K562 (cell line): ENCODE measurements at regions not wholly inside any gene's neighbourhood (a gene's known extent, or its start where the extent isn't known, plus 50 kb on each side); places are given as distances from the start of the nearest gene placed in this dataset.
A peak's percentile ranks its signal among the peaks of the same experiment; 100 is the strongest.
"Not testable (repeated sequence)": the region's sequence is repeated elsewhere in the genome, so short reads cannot be mapped to it uniquely, and the experiment has no call there.

ENCODE experiments used
- ATAC-seq: fragments of 200-7000 bp; cut with Tn5 transposase; 3 replicates; pipeline ENCODE4 v1.9.1; 2020; ENCODE audit warnings: moderate library complexity
- BruUV-seq: library from RNA; stranded (reverse); fragments of 400-500 nt; replicated peaks from 2 replicates; lab custom pipeline; 2021; lab: Mats Ljungman, UMichigan
- CTCF ChIA-PET: fragments of 300-600 bp; formaldehyde crosslinking; extraction: SDS; loops from one replicate; lab custom pipeline; 2021; ENCODE audit warnings: low intra/inter-chr PET ratio; lab: Yijun Ruan, JAX
- POLR2A ChIA-PET: fragments of 300-600, 350-650 bp; sonication (Branson Sonifier 250); formaldehyde crosslinking; extraction: SDS; loops from one replicate; lab custom pipeline; 2021; ENCODE audit warnings: antibody characterized with exemption, inconsistent platforms; lab: Yijun Ruan, JAX
- DNase-seq, 4 experiments: peaks; one replicate each; pipeline versions ENCODE4 v3.0.0 to v3.0.0-alpha.2; 2011 to 2018; ENCODE audit warnings: low spot score in 3 of 4, mixed read lengths in 3 of 4; ENCODE audit errors: extremely low read depth in 1 of 4
- FAIRE-seq: peaks from 2 replicates; lab custom pipeline; 2011; peaks lifted over from hg19 to GRCh38; lab: Jason Lieb, UNC
- H2AFZ ChIP-seq: 2 replicates; pipeline ENCODE4 v1.6.0; 2011; ENCODE audit warnings: low read depth, low read length, control low read depth, inconsistent platforms
- H3K27ac ChIP-seq: fragments of 200-600 bp; 3 replicates; pipeline ENCODE4 v1.8.0; 2011; ENCODE audit warnings: low read depth, mild to moderate bottlenecking, control low read depth, inconsistent platforms, low read length, moderate library complexity, mixed read lengths; ENCODE audit errors: extremely low read depth
- H3K27me3 ChIP-seq, 2 experiments: fragments of 300-600 bp in 1 of 2; 2 replicates in 1 of 2; 3 replicates in 1 of 2; pipeline versions ENCODE4 v1.6.0 to v1.8.0; 2011; ENCODE audit warnings: inconsistent platforms in 2 of 2, low read length in 2 of 2, mild to moderate bottlenecking in 1 of 2, mixed read lengths in 1 of 2, moderate library complexity in 1 of 2; ENCODE audit not compliant: control insufficient read depth in 2 of 2, insufficient read depth in 2 of 2
- H3K36me3 ChIP-seq: fragments of 300-600 bp; 3 replicates; pipeline ENCODE4 v1.8.0; 2011; ENCODE audit warnings: mild to moderate bottlenecking, low read length, inconsistent platforms; ENCODE audit not compliant: control insufficient read depth, insufficient read depth
- H3K4me1 ChIP-seq, 2 experiments: fragments of 200-600 bp in 1 of 2; replicated peaks in 1 of 2; 2 replicates in 1 of 2; 3 replicates in 1 of 2; pipeline versions ENCODE4 v1.5.1 to v1.8.0; 2011; ENCODE audit warnings: inconsistent platforms in 2 of 2, low read length in 2 of 2, mild to moderate bottlenecking in 1 of 2, mixed read lengths in 1 of 2, moderate library complexity in 1 of 2; ENCODE audit not compliant: control insufficient read depth in 2 of 2, insufficient read depth in 2 of 2
- H3K4me2 ChIP-seq: 2 replicates; pipeline ENCODE4 v1.6.1; 2011; ENCODE audit warnings: low read length, control low read depth, inconsistent platforms, mixed read lengths; ENCODE audit not compliant: insufficient read depth
- H3K4me3 ChIP-seq: fragments of 200-600 bp; sonication (generic), shearing (Covaris generic); 2 replicates; pipeline ENCODE4 v1.5.1; 2016; ENCODE audit warnings: control low read depth, inconsistent platforms
- H3K79me2 ChIP-seq: fragments of 200-600 bp; 3 replicates; pipeline ENCODE4 v1.8.0; 2011; ENCODE audit warnings: low read length, inconsistent platforms; ENCODE audit not compliant: control insufficient read depth, insufficient read depth
- H3K9ac ChIP-seq, 2 experiments: 2 replicates each; pipeline versions ENCODE4 v1.6.0 to v1.6.1; 2011; ENCODE audit warnings: low read depth in 2 of 2, low read length in 2 of 2, control low read depth in 1 of 2, inconsistent platforms in 1 of 2, mild to moderate bottlenecking in 1 of 2, mixed read lengths in 1 of 2; ENCODE audit not compliant: insufficient read depth in 1 of 2
- H3K9me1 ChIP-seq: one replicate; pipeline ENCODE4 v1.6.0; 2011; ENCODE audit warnings: inconsistent platforms, mild to moderate bottlenecking, low read length, moderate library complexity; ENCODE audit not compliant: control insufficient read depth, insufficient read depth
- H3K9me3 ChIP-seq: replicated peaks from 2 replicates; pipeline ENCODE4 v1.5.1; 2011; ENCODE audit warnings: low read depth, low read length, inconsistent platforms; ENCODE audit not compliant: control insufficient read depth, insufficient read depth
- H4K20me1 ChIP-seq: replicated peaks from 2 replicates; pipeline ENCODE4 v1.6.1; 2011; ENCODE audit warnings: low read length, inconsistent platforms, mixed read lengths; ENCODE audit not compliant: control insufficient read depth, insufficient read depth
- CC2D1A ChIP-seq: fragments of 450-650 bp; IDR thresholded peaks from 2 replicates; pipeline ENCODE4 v1.6.1; 2017; ENCODE audit warnings: mild to moderate bottlenecking
- EHMT2 ChIP-seq: fragments of 450-650 bp; IDR thresholded peaks from 2 replicates; pipeline ENCODE4 v1.6.1; 2018; ENCODE audit warnings: antibody characterized with exemption
- HDAC3 ChIP-seq: fragments of 450-650 bp; IDR thresholded peaks from 2 replicates; pipeline ENCODE4 v1.6.1; 2018; ENCODE audit warnings: borderline replicate concordance, mild to moderate bottlenecking, moderate library complexity; ENCODE audit not compliant: partially characterized antibody
- KDM1A ChIP-seq, 2 experiments: fragments of 450-650 bp; IDR thresholded peaks; 2 replicates each; pipeline ENCODE4 v1.6.1; 2016; ENCODE audit warnings: mild to moderate bottlenecking in 2 of 2
- KLF6 ChIP-seq: fragments of 250-450 bp; sonication (Bioruptor Pico); IDR thresholded peaks from 2 replicates; pipeline ENCODE4 v1.4.0; 2020; ENCODE audit warnings: mild to moderate bottlenecking, moderate library complexity, borderline replicate concordance
- MTA3 ChIP-seq: fragments of 450-650 bp; formaldehyde crosslinking; IDR thresholded peaks from 2 replicates; pipeline ENCODE4 v1.6.1; 2017; ENCODE audit warnings: mild to moderate bottlenecking, borderline replicate concordance
- TAL1 ChIP-seq: fragments of 450-650 bp; IDR thresholded peaks from 2 replicates; pipeline ENCODE4 v1.6.1; 2016; ENCODE audit warnings: mild to moderate bottlenecking
- ZNF668 ChIP-seq: fragments of 250-450 bp; sonication (Bioruptor Pico); IDR thresholded peaks from 2 replicates; pipeline ENCODE4 v1.8.0; 2022; ENCODE audit warnings: mild to moderate bottlenecking, inconsistent platforms
- WGBS: fragments of 100-300 bp; shearing (Covaris generic); methylation state at CpG from one replicate; pipeline ENCODE4 v1.1.6; 2016; ENCODE audit warnings: low coverage, mixed read lengths; ENCODE audit not compliant: insufficient coverage; ENCODE audit errors: missing lambda C conversion rate; 5-methylcytosine and 5-hydroxymethylcytosine counted together
- in situ Hi-C: fragments of 300-500 bp; cut with MboI; formaldehyde crosslinking; loops from 4 replicates; pipeline ENCODE4 v1.15.0; 2018; ENCODE audit warnings: inconsistent platforms, mixed read lengths
- intact Hi-C: fragments of 100-400 bp; cut with micrococcal nuclease; formaldehyde crosslinking; loops from 2 replicates; pipeline ENCODE4 v1.14.2; 2022
- TF ChIP-seq, protein P1 (sequence below), 2 experiments: fragments of 200-800 bp in 1 of 2; sonication (Bioruptor generic) in 1 of 2; sonication (generic) in 1 of 2; formaldehyde crosslinking in 1 of 2; IDR thresholded peaks in 1 of 2; conservative IDR thresholded peaks in 1 of 2; 2 replicates each; pipeline versions ENCODE4 v1.5.0 to v1.6.1; 2016 to 2020; ENCODE audit warnings: missing compliant biosample characterization in 1 of 2, missing genetic modification characterization in 1 of 2, missing genetic modification reagents in 1 of 2
- TF ChIP-seq, protein P2 (sequence below): fragments of 200-800 bp; sonication (Bioruptor generic); IDR thresholded peaks from 2 replicates; pipeline ENCODE4 v1.6.1; 2017; ENCODE audit warnings: missing genetic modification characterization, missing compliant biosample characterization

DNA sequence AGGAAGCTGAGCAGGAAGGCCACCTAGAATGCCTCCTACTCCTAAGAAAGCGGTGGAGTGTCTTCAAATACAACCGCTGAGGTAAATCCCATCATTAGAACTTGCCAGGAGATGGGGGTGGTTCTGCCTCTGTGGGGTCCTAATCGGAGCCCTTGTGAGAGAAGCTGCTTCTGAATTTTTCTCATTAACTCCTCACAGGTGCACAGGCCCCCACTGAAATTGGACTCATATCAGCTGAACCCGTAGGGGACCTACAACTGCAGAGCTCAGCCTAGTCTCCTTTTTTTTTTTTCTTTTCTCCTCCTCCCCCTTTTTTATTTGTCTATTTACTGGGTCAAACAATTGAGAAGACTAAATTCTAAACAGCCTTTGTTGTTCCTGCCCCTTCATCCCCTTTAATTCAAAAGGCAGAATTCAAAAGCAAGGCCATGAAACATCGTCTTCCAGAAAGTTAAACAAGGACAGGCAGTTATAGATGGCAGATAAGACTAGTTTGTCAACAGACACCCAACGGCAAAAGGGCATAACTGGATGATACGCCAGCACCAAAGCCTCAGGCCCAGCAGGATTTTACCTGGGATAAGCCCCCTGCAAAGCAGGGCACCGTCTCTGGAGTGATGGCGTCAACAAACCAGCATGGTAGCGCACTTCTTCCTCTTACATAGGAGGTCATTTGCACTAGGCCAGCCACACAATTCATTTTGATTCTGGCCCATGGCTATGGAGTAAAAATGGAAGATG lies 213.7 kb upstream of the HES1 start (continued):
- TF ChIP-seq EHMT2, result peak; percentile 52; the same call in 1 of the 2 replicates
- TF ChIP-seq, all 486 proteins: peak for 82

DNA sequence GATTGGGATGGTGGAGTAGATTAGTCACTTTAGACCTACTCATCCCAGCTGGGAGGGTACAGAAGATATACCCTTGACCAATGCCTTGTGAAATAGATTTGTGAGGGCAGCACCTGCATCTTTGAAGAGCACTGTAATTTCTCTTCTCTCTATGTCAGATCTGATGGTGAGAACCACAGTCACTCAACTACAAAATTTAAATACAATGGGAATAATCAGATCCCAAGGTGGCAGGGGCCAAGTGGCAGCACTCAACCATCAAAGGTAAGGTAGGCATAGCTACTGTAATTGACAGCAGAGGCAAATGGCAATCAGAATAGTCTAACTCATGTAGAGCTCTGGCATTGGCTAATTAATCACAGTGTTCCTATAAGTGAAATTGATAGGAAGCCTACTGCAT lies 212.0 kb upstream of the HES1 start:
- H2AFZ ChIP-seq, CTCF ChIA-PET, H4K20me1 ChIP-seq, H3K9ac ChIP-seq, BruUV-seq, H3K4me3 ChIP-seq, H3K27ac ChIP-seq, H3K27me3 ChIP-seq, H3K9me3 ChIP-seq, DNase-seq, H3K79me2 ChIP-seq, FAIRE-seq, H3K9me1 ChIP-seq, in situ Hi-C loops, H3K4me2 ChIP-seq, intact Hi-C loops, H3K36me3 ChIP-seq, ATAC-seq: not testable (repeated sequence)
- H3K4me1 ChIP-seq, result peaks cover 18 to 53% of the 10 kb centered on the region in 2 experiments
- POLR2A ChIA-PET, result interaction anchor here (1.0 kb wide), 1 partner anchor 213 kb away, joined by 6 read pairs; no protein-coding TSS in a partner anchor

DNA sequence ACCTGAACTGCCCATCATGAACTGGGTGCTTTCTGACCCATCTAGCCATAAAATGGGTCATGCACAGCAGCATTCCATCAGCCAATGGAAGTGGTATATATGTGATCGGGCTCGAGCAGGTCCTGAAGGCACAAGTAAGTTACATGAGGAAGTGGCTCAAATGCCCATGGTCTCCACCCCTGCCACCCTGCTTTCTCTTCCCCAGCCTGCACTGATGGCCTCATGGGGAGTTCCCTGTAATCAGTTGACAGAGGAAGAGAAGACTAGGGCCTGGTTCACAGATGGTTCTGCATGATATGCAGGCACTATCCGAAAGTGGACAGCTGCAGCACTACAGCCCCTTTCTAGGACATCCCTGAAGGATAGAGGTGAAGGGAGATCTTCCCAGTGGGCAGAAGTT lies 209.9 kb upstream of the HES1 start:
- peak overlapping the region; percentile 38; the same call in 1 of the 2 replicates for H3K4me2 ChIP-seq
- POLR2A ChIA-PET, H3K9ac ChIP-seq, H3K27me3 ChIP-seq, BruUV-seq, CTCF ChIA-PET, H2AFZ ChIP-seq, ATAC-seq, H3K36me3 ChIP-seq, H3K4me3 ChIP-seq, H3K9me3 ChIP-seq, H3K27ac ChIP-seq, FAIRE-seq, H3K9me1 ChIP-seq, H3K79me2 ChIP-seq, H4K20me1 ChIP-seq, in situ Hi-C loops: not testable (repeated sequence)
- peak in 1 of 4 experiments; percentile 80 for DNase-seq
- peaks cover 24 to 64% of the 10 kb centered on the region in 2 experiments for H3K4me1 ChIP-seq
- 11% methylated on average over 3 of the region's 3 CpGs for WGBS
- intact Hi-C loops, result loop anchor here (5.0 kb wide), 2 partner anchors 76 to 134 kb away; no protein-coding TSS in a partner anchor
- TF ChIP-seq KLF6 (CRISPR knock-in tag), result peak; percentile 59; the same call in 1 of the 2 replicates
- TF ChIP-seq, protein P1, sequence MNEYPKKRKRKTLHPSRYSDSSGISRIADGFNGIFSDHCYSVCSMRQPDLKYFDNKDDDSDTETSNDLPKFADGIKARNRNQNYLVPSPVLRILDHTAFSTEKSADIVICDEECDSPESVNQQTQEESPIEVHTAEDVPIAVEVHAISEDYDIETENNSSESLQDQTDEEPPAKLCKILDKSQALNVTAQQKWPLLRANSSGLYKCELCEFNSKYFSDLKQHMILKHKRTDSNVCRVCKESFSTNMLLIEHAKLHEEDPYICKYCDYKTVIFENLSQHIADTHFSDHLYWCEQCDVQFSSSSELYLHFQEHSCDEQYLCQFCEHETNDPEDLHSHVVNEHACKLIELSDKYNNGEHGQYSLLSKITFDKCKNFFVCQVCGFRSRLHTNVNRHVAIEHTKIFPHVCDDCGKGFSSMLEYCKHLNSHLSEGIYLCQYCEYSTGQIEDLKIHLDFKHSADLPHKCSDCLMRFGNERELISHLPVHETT (CRISPR knock-in tag; conservative IDR thresholded peaks at IDR 0.05 in 1 of 2, IDR thresholded peaks at IDR 0.05 in 1 of 2), result peak in 1 of 2 experiments; percentile 40; a peak in 1 of 4 replicates
- TF ChIP-seq TAL1, result peak; percentile 93
- TF ChIP-seq ZNF668 (CRISPR knock-in tag), result peak; percentile 38; the same call in 1 of the 2 replicates
- peak; percentile 32 to 36; a peak in 1 of 4 replicates for TF ChIP-seq KDM1A (IDR thresholded peaks at IDR 0.05)
- TF ChIP-seq, protein P2, sequence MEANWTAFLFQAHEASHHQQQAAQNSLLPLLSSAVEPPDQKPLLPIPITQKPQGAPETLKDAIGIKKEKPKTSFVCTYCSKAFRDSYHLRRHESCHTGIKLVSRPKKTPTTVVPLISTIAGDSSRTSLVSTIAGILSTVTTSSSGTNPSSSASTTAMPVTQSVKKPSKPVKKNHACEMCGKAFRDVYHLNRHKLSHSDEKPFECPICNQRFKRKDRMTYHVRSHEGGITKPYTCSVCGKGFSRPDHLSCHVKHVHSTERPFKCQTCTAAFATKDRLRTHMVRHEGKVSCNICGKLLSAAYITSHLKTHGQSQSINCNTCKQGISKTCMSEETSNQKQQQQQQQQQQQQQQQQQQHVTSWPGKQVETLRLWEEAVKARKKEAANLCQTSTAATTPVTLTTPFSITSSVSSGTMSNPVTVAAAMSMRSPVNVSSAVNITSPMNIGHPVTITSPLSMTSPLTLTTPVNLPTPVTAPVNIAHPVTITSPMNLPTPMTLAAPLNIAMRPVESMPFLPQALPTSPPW, result peak; percentile 46; the same call in 1 of the 2 replicates
- TF ChIP-seq MTA3, result peak; percentile 55; the same call in 1 of the 2 replicates
- peak; percentile 67; the same call in 1 of the 2 replicates for TF ChIP-seq CC2D1A
- peak; percentile 52 for TF ChIP-seq HDAC3
